H9 (cell line): ENCODE measurements at regions not wholly inside any gene's neighbourhood (a gene's known extent, or its start where the extent isn't known, plus 50 kb on each side); places are given as distances from the start of the nearest gene placed in this dataset.

Source experiments
- DNase-seq: peaks from one replicate; pipeline ENCODE4 v3.0.0-alpha.2; 2017
- H2AFZ ChIP-seq: one replicate; pipeline ENCODE4 v1.6.1; 2013; ENCODE audit warnings: mild to moderate bottlenecking, low read length, control low read depth, moderate library complexity
- H2AK5ac ChIP-seq: 2 replicates; pipeline ENCODE4 v1.6.1; 2013; ENCODE audit warnings: low read length, control low read depth, mixed read lengths; ENCODE audit not compliant: insufficient read length
- H2BK120ac ChIP-seq: one replicate; pipeline ENCODE4 v1.6.1; 2013; ENCODE audit warnings: low read depth, mild to moderate bottlenecking, low read length, control low read depth, inconsistent platforms; ENCODE audit not compliant: poor library complexity, severe bottlenecking
- H2BK12ac ChIP-seq: 2 replicates; pipeline ENCODE4 v1.6.1; 2013; ENCODE audit warnings: low read length, control low read depth, mixed read lengths, low read depth; ENCODE audit not compliant: insufficient read length
- H2BK15ac ChIP-seq: 2 replicates; pipeline ENCODE4 v1.6.1; 2013; ENCODE audit warnings: low read depth, low read length, control low read depth
- H2BK20ac ChIP-seq: one replicate; pipeline ENCODE4 v1.6.1; 2013; ENCODE audit warnings: low read depth, mild to moderate bottlenecking, low read length, control low read depth, inconsistent platforms; ENCODE audit not compliant: poor library complexity, severe bottlenecking
- H2BK5ac ChIP-seq: 2 replicates; pipeline ENCODE4 v1.6.1; 2013; ENCODE audit warnings: low read length, control low read depth, mixed read lengths; ENCODE audit not compliant: insufficient read length
- H3K14ac ChIP-seq: 2 replicates; pipeline ENCODE4 v1.6.1; 2013; ENCODE audit warnings: low read length, control low read depth; ENCODE audit not compliant: insufficient read depth
- H3K18ac ChIP-seq: 2 replicates; pipeline ENCODE4 v1.6.1; 2013; ENCODE audit warnings: low read depth, mild to moderate bottlenecking, mixed read lengths, low read length, control low read depth; ENCODE audit not compliant: insufficient read length
- H3K23ac ChIP-seq: 2 replicates; pipeline ENCODE4 v1.6.1; 2013; ENCODE audit warnings: low read length, control low read depth, mixed read lengths, low read depth; ENCODE audit not compliant: insufficient read length
- H3K23me2 ChIP-seq: 2 replicates; pipeline ENCODE4 v1.6.1; 2013; ENCODE audit warnings: low read depth, mild to moderate bottlenecking, mixed read lengths, low read length, control low read depth; ENCODE audit not compliant: insufficient read length, poor library complexity, severe bottlenecking
- H3K27ac ChIP-seq: 2 replicates; pipeline ENCODE4 v1.5.1; 2013; ENCODE audit warnings: low read length, control low read depth, mixed read lengths, low read depth; ENCODE audit not compliant: insufficient read length
- H3K27me3 ChIP-seq: 2 replicates; pipeline ENCODE4 v1.6.1; 2013; ENCODE audit warnings: low read length, control low read depth, inconsistent platforms; ENCODE audit not compliant: insufficient read depth
- H3K4ac ChIP-seq: 2 replicates; pipeline ENCODE4 v1.6.1; 2013; ENCODE audit warnings: low read depth, mild to moderate bottlenecking, control low read depth, inconsistent platforms, low read length, moderate library complexity
- H3K4me1 ChIP-seq: 2 replicates; pipeline ENCODE4 v1.6.1; 2013; ENCODE audit warnings: low read length, control low read depth, inconsistent platforms; ENCODE audit not compliant: insufficient read depth
- H3K4me2 ChIP-seq: 2 replicates; pipeline ENCODE4 v1.6.1; 2013; ENCODE audit warnings: low read length, control low read depth, mixed read lengths; ENCODE audit not compliant: insufficient read length, insufficient read depth
- H3K56ac ChIP-seq: 2 replicates; pipeline ENCODE4 v1.6.1; 2013; ENCODE audit warnings: low read depth, mild to moderate bottlenecking, mixed read lengths, low read length, control low read depth; ENCODE audit not compliant: insufficient read length
- H3K79me1 ChIP-seq: 2 replicates; pipeline ENCODE4 v1.6.1; 2013; ENCODE audit warnings: low read depth, mild to moderate bottlenecking, moderate library complexity, low read length, control low read depth, inconsistent platforms; ENCODE audit not compliant: insufficient read depth, poor library complexity, severe bottlenecking
- H3K79me2 ChIP-seq: 2 replicates; pipeline ENCODE4 v1.6.1; 2013; ENCODE audit warnings: low read length, control low read depth, inconsistent platforms; ENCODE audit not compliant: insufficient read depth
- H3K9ac ChIP-seq: 2 replicates; pipeline ENCODE4 v1.6.1; 2013; ENCODE audit warnings: low read length, control low read depth, mixed read lengths; ENCODE audit not compliant: insufficient read length; ENCODE audit errors: extremely low read depth
- H3K9me3 ChIP-seq: one replicate; pipeline ENCODE4 v1.6.1; 2013; ENCODE audit warnings: low read depth, low read length, inconsistent platforms; ENCODE audit not compliant: control insufficient read depth
- H3T11ph ChIP-seq: one replicate; pipeline ENCODE4 v1.6.1; 2013; ENCODE audit warnings: mild to moderate bottlenecking, low read length, control low read depth, inconsistent platforms
- H4K20me1 ChIP-seq: one replicate; pipeline ENCODE4 v1.6.1; 2013; ENCODE audit not compliant: control insufficient read depth, insufficient read length, insufficient read depth
- H4K5ac ChIP-seq: 2 replicates; pipeline ENCODE4 v1.6.1; 2013; ENCODE audit warnings: low read depth, mild to moderate bottlenecking, mixed read lengths, low read length, control low read depth; ENCODE audit not compliant: insufficient read length
- H4K8ac ChIP-seq: replicated peaks from 2 replicates; pipeline ENCODE4 v1.6.1; 2013; ENCODE audit warnings: low read length, control low read depth, mixed read lengths, low read depth; ENCODE audit not compliant: insufficient read length
- H4K91ac ChIP-seq: 2 replicates; pipeline ENCODE4 v1.6.1; 2013; ENCODE audit warnings: low read depth, mild to moderate bottlenecking, moderate library complexity, mixed read lengths, low read length, control low read depth; ENCODE audit not compliant: insufficient read length
- H3K27ac Mint-ChIP-seq, 3 experiments: 2 replicates in 2 of 3; 3 replicates in 1 of 3; pipeline ENCODE4 v1.8.0; 2020 to 2021; ENCODE audit warnings: mixed read lengths in 3 of 3, mild to moderate bottlenecking in 1 of 3, moderate library complexity in 1 of 3
- H3K27me3 Mint-ChIP-seq: 2 replicates; pipeline ENCODE4 v1.8.0; 2021; ENCODE audit warnings: low read depth, mild to moderate bottlenecking, moderate library complexity, mixed read lengths
- H3K36me3 Mint-ChIP-seq, 3 experiments: 2 replicates in 2 of 3; 3 replicates in 1 of 3; pipeline ENCODE4 v1.8.0; 2020 to 2021; ENCODE audit warnings: low read depth in 3 of 3, mixed read lengths in 3 of 3; ENCODE audit not compliant: insufficient read depth in 1 of 3
- H3K4me1 Mint-ChIP-seq, 2 experiments: 2 replicates each; pipeline ENCODE4 v1.8.0; 2020; ENCODE audit warnings: mixed read lengths in 2 of 2
- H3K4me3 Mint-ChIP-seq, 2 experiments: 2 replicates in 1 of 2; 3 replicates in 1 of 2; pipeline ENCODE4 v1.8.0; 2020 to 2021; ENCODE audit warnings: mild to moderate bottlenecking in 2 of 2, mixed read lengths in 2 of 2, moderate library complexity in 1 of 2
- H3K9me3 Mint-ChIP-seq, 2 experiments: 2 replicates in 1 of 2; 3 replicates in 1 of 2; pipeline ENCODE4 v1.8.0; 2020; ENCODE audit warnings: mild to moderate bottlenecking in 2 of 2, mixed read lengths in 2 of 2, moderate library complexity in 1 of 2
- WGBS: extraction: QIAGEN DNeasy Blood & Tissue Kit; methylation state at CpG from one replicate; pipeline ENCODE4 v1.1.7; 2013; ENCODE audit warnings: missing lambda C conversion rate, low lambda C conversion rate, mixed read lengths; ENCODE audit not compliant: insufficient read length; ENCODE audit errors: extremely low coverage; 5-methylcytosine and 5-hydroxymethylcytosine counted together
- TF ChIP-seq, protein P1 (sequence below): fragments of 200-600 bp; sonication (generic); conservative IDR thresholded peaks from 3 replicates; pipeline ENCODE4 v1.8.0; 2021; ENCODE audit warnings: antibody characterized with exemption, mild to moderate bottlenecking

DNA sequence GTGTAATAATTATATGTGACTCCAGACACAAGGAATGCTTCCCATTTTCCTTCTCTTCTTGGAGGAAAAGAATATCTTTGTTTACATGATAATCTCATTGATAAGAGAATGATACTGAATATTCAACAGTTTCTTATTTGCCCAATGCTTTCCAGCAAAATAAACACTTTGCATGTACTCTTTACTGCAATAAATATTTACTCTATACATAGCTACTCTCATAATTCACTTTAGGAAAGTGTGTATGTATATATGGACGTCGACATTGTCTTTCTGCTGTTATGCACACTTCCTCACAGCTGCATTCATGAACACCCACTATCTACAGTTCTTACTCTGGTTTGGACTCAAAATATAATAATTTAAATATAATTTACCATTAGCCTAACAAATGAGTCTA, 617.4 kb upstream of the CDH10 start:
- no peak overlapping the region for H3K4me2 ChIP-seq
- no peak overlapping the region for H2BK5ac ChIP-seq
- H3K27ac ChIP-seq, result no peak overlapping the region
- no peak overlapping the region for H4K5ac ChIP-seq
- no peak overlapping the region for H3K14ac ChIP-seq
- Mint-ChIP-seq H3K4me3 (no peak overlapping the region), H3K9me3 (peaks cover 1 to 4% of the 10 kb centered on the region in 2 experiments; a peak in 3 of 5 replicates), H3K27me3 (no peaks in the 10 kb centered on the region), H3K27ac (no peak overlapping the region), H3K36me3 (peaks cover 0 to 7% (median 2%) of the 10 kb centered on the region in 3 experiments; a peak in 4 of 7 replicates), H3K4me1 (peaks cover 0 to 4% of the 10 kb centered on the region in 2 experiments; a peak in 3 of 4 replicates)
- H4K91ac ChIP-seq, result no peak overlapping the region
- H2BK12ac ChIP-seq, result no peak overlapping the region
- DNase-seq, result no peak
- no peaks in the 10 kb centered on the region for H3K4me1 ChIP-seq
- H2BK120ac ChIP-seq, result no peak overlapping the region
- H3K23me2 ChIP-seq, result no peaks in the 10 kb centered on the region
- H2AK5ac ChIP-seq, result no peak overlapping the region
- WGBS, result no CpG with 5 or more reads among the region's 2 CpGs
- no peak overlapping the region for H3K4ac ChIP-seq
- H3K9me3 ChIP-seq, result no peaks in the 10 kb centered on the region
- no peak overlapping the region for H3T11ph ChIP-seq
- no peak overlapping the region for H3K18ac ChIP-seq
- no peaks in the 10 kb centered on the region for H3K79me1 ChIP-seq
- no peak overlapping the region for H2BK20ac ChIP-seq
- TF ChIP-seq, protein P1, sequence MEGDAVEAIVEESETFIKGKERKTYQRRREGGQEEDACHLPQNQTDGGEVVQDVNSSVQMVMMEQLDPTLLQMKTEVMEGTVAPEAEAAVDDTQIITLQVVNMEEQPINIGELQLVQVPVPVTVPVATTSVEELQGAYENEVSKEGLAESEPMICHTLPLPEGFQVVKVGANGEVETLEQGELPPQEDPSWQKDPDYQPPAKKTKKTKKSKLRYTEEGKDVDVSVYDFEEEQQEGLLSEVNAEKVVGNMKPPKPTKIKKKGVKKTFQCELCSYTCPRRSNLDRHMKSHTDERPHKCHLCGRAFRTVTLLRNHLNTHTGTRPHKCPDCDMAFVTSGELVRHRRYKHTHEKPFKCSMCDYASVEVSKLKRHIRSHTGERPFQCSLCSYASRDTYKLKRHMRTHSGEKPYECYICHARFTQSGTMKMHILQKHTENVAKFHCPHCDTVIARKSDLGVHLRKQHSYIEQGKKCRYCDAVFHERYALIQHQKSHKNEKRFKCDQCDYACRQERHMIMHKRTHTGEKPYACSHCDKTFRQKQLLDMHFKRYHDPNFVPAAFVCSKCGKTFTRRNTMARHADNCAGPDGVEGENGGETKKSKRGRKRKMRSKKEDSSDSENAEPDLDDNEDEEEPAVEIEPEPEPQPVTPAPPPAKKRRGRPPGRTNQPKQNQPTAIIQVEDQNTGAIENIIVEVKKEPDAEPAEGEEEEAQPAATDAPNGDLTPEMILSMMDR, result no peak
- no peak overlapping the region for H3K56ac ChIP-seq
- no peaks in the 10 kb centered on the region for H3K79me2 ChIP-seq
- no peak overlapping the region for H2AFZ ChIP-seq
- no peak overlapping the region for H2BK15ac ChIP-seq
- H4K8ac ChIP-seq, result no peak overlapping the region
- H3K9ac ChIP-seq, result no peak overlapping the region
- H3K27me3 ChIP-seq, result no peaks in the 10 kb centered on the region
- H3K23ac ChIP-seq, result no peak overlapping the region
- H4K20me1 ChIP-seq, result no peaks in the 10 kb centered on the region
